ENCODE measurements at regions not wholly inside any gene's neighbourhood (a gene's known extent, or its start where the extent isn't known, plus 50 kb on each side); places are given as distances from the start of the nearest gene placed in this dataset.

GRCh38 chr15:89412905-89413411 lies 78.3 kb upstream of the POLG start:
- no peak for TF ChIP-seq CTCF (conservative IDR thresholded peaks at IDR 0.05; ENCODE audit: low read length)
- no peak for TF ChIP-seq EZH2phosphoT487 (IDR thresholded peaks at IDR 0.05; ENCODE audit: borderline replicate concordance, low read depth, low read length)
- Histone ChIP-seq H3K79me2 (ENCODE audit: insufficient read depth, low read depth, low read length) (no peaks in the 10 kb centered on the region), H3K27ac (ENCODE audit: low read depth, low read length, poor library complexity, severe bottlenecking) (no peak overlapping the region), H2AFZ (ENCODE audit: low read length) (no peak overlapping the region), H3K9me2 (ENCODE audit: insufficient read depth, low read length) (no peaks in the 10 kb centered on the region), H4K20me1 (ENCODE audit: insufficient read depth, low read length) (no peaks in the 10 kb centered on the region), H3K4me3 (ENCODE audit: low read depth, low read length, poor library complexity, severe bottlenecking) (no peak overlapping the region), H3K4me2 (ENCODE audit: low read length) (no peak overlapping the region), H3K4me1 (ENCODE audit: insufficient read depth, low read length, poor library complexity, severe bottlenecking) (no peaks in the 10 kb centered on the region), H3K9me3 (ENCODE audit: low read length) (no peaks in the 10 kb centered on the region), H3K36me3 (ENCODE audit: insufficient read depth, low read length) (no peaks in the 10 kb centered on the region)
- ChIA-PET POLR2A (interaction anchor here (0.6 kb wide), 1 partner anchor 325 kb away, joined by 4 read pairs; the partner anchor contains the start of gene ABHD2), CTCF (ENCODE audit: unreplicated experiment) (no interaction called here)
- intact Hi-C loops (cut with micrococcal nuclease; ENCODE audit: unreplicated experiment) = no loop called here
- BruUV-seq (replicated peaks) = no TSS peak
- DNase-seq (ENCODE audit: low spot score) = no peak

GRCh38 chr15:89410039-89410435 lies 75.4 kb upstream of the POLG start:
- DNase-seq (ENCODE audit: low spot score) = no peak
- H3K9me3 ChIP-seq (ENCODE audit: low read length) = no peaks in the 10 kb centered on the region
- no peak overlapping the region for H3K27ac ChIP-seq (ENCODE audit: low read depth, low read length, poor library complexity, severe bottlenecking)
- no peak overlapping the region for H3K4me2 ChIP-seq (ENCODE audit: low read length)
- no peak overlapping the region for H3K4me3 ChIP-seq (ENCODE audit: low read depth, low read length, poor library complexity, severe bottlenecking)
- no peak for TF ChIP-seq EZH2phosphoT487 (IDR thresholded peaks at IDR 0.05; ENCODE audit: borderline replicate concordance, low read depth, low read length)
- no peak for TF ChIP-seq CTCF (conservative IDR thresholded peaks at IDR 0.05; ENCODE audit: low read length)
- H3K79me2 ChIP-seq (ENCODE audit: insufficient read depth, low read depth, low read length) = no peaks in the 10 kb centered on the region
- BruUV-seq (replicated peaks) = no TSS peak
- no peaks in the 10 kb centered on the region for H3K9me2 ChIP-seq (ENCODE audit: insufficient read depth, low read length)
- no peaks in the 10 kb centered on the region for H3K36me3 ChIP-seq (ENCODE audit: insufficient read depth, low read length)
- intact Hi-C loops (cut with micrococcal nuclease; ENCODE audit: unreplicated experiment) = no loop called here
- no peaks in the 10 kb centered on the region for H3K4me1 ChIP-seq (ENCODE audit: insufficient read depth, low read length, poor library complexity, severe bottlenecking)
- ChIA-PET POLR2A (no interaction called here), CTCF (ENCODE audit: unreplicated experiment) (no interaction called here)
- no peak overlapping the region for H2AFZ ChIP-seq (ENCODE audit: low read length)
- no peaks in the 10 kb centered on the region for H4K20me1 ChIP-seq (ENCODE audit: insufficient read depth, low read length)

- no peaks in the 10 kb centered on the region for H3K9me3 ChIP-seq (ENCODE audit: low read length)
- CTCF ChIA-PET (ENCODE audit: unreplicated experiment) = no interaction called here
Observed at GRCh38 chr15:89409184-89410038, 74.8 kb upstream of the POLG start.

More at GRCh38 chr15:89409184-89410038, 74.8 kb upstream of the POLG start:
- H4K20me1 ChIP-seq (ENCODE audit: insufficient read depth, low read length) = no peaks in the 10 kb centered on the region
- BruUV-seq (replicated peaks) = no TSS peak
- H3K4me2 ChIP-seq (ENCODE audit: low read length) = no peak overlapping the region
- intact Hi-C loops (cut with micrococcal nuclease; ENCODE audit: unreplicated experiment) = no loop called here
- H3K36me3 ChIP-seq (ENCODE audit: insufficient read depth, low read length) = no peaks in the 10 kb centered on the region
- no peaks in the 10 kb centered on the region for H3K4me1 ChIP-seq (ENCODE audit: insufficient read depth, low read length, poor library complexity, severe bottlenecking)
- no peak overlapping the region for H3K27ac ChIP-seq (ENCODE audit: low read depth, low read length, poor library complexity, severe bottlenecking)
- H3K9me2 ChIP-seq (ENCODE audit: insufficient read depth, low read length) = no peaks in the 10 kb centered on the region
- H3K79me2 ChIP-seq (ENCODE audit: insufficient read depth, low read depth, low read length) = no peaks in the 10 kb centered on the region
- H2AFZ ChIP-seq (ENCODE audit: low read length) = no peak overlapping the region
- TF ChIP-seq CTCF (conservative IDR thresholded peaks at IDR 0.05; ENCODE audit: low read length) (no peak), EZH2phosphoT487 (IDR thresholded peaks at IDR 0.05; ENCODE audit: borderline replicate concordance, low read depth, low read length) (no peak)
- no peak for DNase-seq (ENCODE audit: low spot score)
- H3K4me3 ChIP-seq (ENCODE audit: low read depth, low read length, poor library complexity, severe bottlenecking) = no peak overlapping the region
- POLR2A ChIA-PET = no interaction called here
